Esophagus squamous epithelium (tissue), 5 donors: ENCODE measurements at regions not wholly inside any gene's neighbourhood (a gene's known extent, or its start where the extent isn't known, plus 50 kb on each side); places are given as distances from the start of the nearest gene placed in this dataset.
"Not testable (repeated sequence)": the region's sequence is repeated elsewhere in the genome, so short reads cannot be mapped to it uniquely, and the experiment has no call there.

Experiments used
- DNase-seq: peaks from one replicate; lab custom pipeline; 2025; lab: John Stamatoyannopoulos, UW
- H3K27ac ChIP-seq, 4 donors: fragments of 200-600 bp; sonication (generic); one replicate each; pipeline ENCODE4 v1.5.1; 2016 to 2019; ENCODE audit warnings: mild to moderate bottlenecking in 1 of 4
- H3K27me3 ChIP-seq, 4 donors: fragments of 200-600 bp; sonication (generic); 1 replicate in 3 of 4; 2 replicates in 1 of 4; pipeline versions ENCODE4 v1.5.1 to v1.6.0; 2017 to 2021; ENCODE audit warnings: antibody characterized with exemption in 1 of 4
- H3K36me3 ChIP-seq, 3 donors: fragments of 200-600 bp; sonication (generic); one replicate each; pipeline ENCODE4 v1.5.1; 2016 to 2019
- H3K4me1 ChIP-seq, 3 donors: fragments of 200-600 bp; sonication (generic); one replicate each; pipeline ENCODE4 v1.5.1; 2017 to 2019
- H3K4me3 ChIP-seq, 4 donors: fragments of 200-600 bp; sonication (generic); 1 replicate in 3 of 4; 2 replicates in 1 of 4; pipeline ENCODE4 v1.5.1; 2016 to 2019; ENCODE audit warnings: mild to moderate bottlenecking in 2 of 4, moderate library complexity in 1 of 4
- H3K9me3 ChIP-seq, 3 donors: fragments of 200-600 bp; sonication (generic); one replicate each; pipeline ENCODE4 v1.5.1; 2016 to 2019
- POLR2A ChIP-seq, 4 donors: fragments of 450-650 bp; IDR thresholded peaks; one replicate each; pipeline ENCODE4 v1.6.1; 2017; ENCODE audit warnings: antibody characterized with exemption in 4 of 4, mild to moderate bottlenecking in 4 of 4, moderate library complexity in 3 of 4
- WGBS, 2 donors: methylation state at CpG; one replicate each; pipeline ENCODE4 v1.1.5; 2018; 5-methylcytosine and 5-hydroxymethylcytosine counted together
- intact Hi-C: fragments of 100-400 bp; cut with DNase I; formaldehyde crosslinking; loops from one replicate; pipeline ENCODE4 v1.15.0; 2022
- TF ChIP-seq, protein P1 (sequence below), 6 experiments: fragments of 450-650 bp in 4 of 6; fragments of 200-600 bp in 2 of 6; sonication (generic) in 2 of 6; IDR thresholded peaks; one replicate each; pipeline ENCODE4 v1.5.1; 2016 to 2019; ENCODE audit warnings: antibody characterized with exemption in 6 of 6, mild to moderate bottlenecking in 4 of 6, moderate library complexity in 4 of 6
- donor health status: DM: yes; HTN: yes; CAD: no.

DNA sequence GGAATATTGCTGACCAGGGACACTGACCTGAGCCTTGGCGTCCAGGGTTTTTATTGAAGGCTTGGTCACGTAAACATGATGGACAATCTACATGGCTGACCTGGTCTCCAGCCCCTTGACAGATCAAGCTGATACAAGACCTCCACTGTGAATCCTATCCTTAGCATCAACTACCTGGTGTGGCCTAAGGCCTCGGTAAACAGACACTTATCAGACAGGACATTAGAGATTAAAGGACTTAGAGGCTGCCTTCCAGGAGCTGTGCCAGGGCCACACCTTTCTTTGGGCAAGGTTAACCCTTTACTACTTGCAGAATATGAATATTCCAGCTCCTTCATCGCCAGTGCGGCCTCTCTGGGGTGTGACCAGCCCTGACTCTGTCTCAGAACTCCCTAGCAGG is 104.9 kb upstream of the FOXA2 start:
- DNase-seq: no peak
- Histone ChIP-seq H3K27me3 (peaks cover 0 to 20% (median 0%) of the 10 kb centered on the region in 4 donors), H3K9me3 (no peaks in the 10 kb centered on the region), H3K4me1 (peaks cover 0 to 18% (median 5%) of the 10 kb centered on the region in 3 donors), H3K4me3 (no peak overlapping the region), H3K36me3 (no peaks in the 10 kb centered on the region), H3K27ac (no peak overlapping the region)
- intact Hi-C loops: no loop called here
- 59 to 73% methylated on average over 3 to 4 of the region's 5 CpGs for WGBS, 2 donors
- TF ChIP-seq, protein P1, sequence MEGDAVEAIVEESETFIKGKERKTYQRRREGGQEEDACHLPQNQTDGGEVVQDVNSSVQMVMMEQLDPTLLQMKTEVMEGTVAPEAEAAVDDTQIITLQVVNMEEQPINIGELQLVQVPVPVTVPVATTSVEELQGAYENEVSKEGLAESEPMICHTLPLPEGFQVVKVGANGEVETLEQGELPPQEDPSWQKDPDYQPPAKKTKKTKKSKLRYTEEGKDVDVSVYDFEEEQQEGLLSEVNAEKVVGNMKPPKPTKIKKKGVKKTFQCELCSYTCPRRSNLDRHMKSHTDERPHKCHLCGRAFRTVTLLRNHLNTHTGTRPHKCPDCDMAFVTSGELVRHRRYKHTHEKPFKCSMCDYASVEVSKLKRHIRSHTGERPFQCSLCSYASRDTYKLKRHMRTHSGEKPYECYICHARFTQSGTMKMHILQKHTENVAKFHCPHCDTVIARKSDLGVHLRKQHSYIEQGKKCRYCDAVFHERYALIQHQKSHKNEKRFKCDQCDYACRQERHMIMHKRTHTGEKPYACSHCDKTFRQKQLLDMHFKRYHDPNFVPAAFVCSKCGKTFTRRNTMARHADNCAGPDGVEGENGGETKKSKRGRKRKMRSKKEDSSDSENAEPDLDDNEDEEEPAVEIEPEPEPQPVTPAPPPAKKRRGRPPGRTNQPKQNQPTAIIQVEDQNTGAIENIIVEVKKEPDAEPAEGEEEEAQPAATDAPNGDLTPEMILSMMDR (IDR thresholded peaks at IDR 0.05): no peak
- no peak for TF ChIP-seq POLR2A (IDR thresholded peaks at IDR 0.05)

DNA sequence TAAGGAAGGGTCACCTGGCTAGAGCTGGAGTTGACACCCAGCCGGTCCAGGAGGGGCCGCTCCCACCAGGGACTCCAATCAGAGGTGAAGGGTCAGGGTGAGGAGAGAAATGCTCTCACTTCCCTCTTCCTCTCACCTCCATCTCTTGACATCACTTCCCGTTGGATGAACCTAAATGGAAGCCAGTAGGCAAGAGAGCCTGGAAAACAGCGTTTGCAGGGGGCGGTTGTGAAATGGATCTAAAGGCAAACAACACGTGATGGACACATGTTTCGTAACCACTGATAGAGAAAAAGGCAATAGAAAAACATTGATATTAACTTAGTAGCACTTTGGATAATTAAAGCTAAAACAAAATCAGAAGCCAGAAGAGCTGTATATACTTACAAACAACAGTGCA is 105.6 kb upstream of the FOXA2 start:
- H3K4me3 ChIP-seq: no peak overlapping the region
- peaks cover 0 to 18% (median 5%) of the 10 kb centered on the region in 3 donors for H3K4me1 ChIP-seq
- peaks cover 0 to 20% (median 0%) of the 10 kb centered on the region in 4 donors for H3K27me3 ChIP-seq
- intact Hi-C loops: loop anchor here (5.0 to 10.0 kb wide), 4 partner anchors 325 to 645 kb away; partner anchors contain the start of gene THBD
- no peaks in the 10 kb centered on the region for H3K9me3 ChIP-seq
- DNase-seq: no peak
- 81 to 86% methylated on average over 4 to 7 of the region's 7 CpGs for WGBS, 2 donors
- TF ChIP-seq, protein P1 (IDR thresholded peaks at IDR 0.05): no peak
- TF ChIP-seq POLR2A (IDR thresholded peaks at IDR 0.05): no peak
- no peaks in the 10 kb centered on the region for H3K36me3 ChIP-seq
- no peak overlapping the region for H3K27ac ChIP-seq

- H3K9me3 ChIP-seq: no peaks in the 10 kb centered on the region
- H3K4me1 ChIP-seq: peaks cover 0 to 18% (median 5%) of the 10 kb centered on the region in 3 donors
- H3K27me3 ChIP-seq: peaks cover 0 to 17% (median 0%) of the 10 kb centered on the region in 4 donors
- no peak for TF ChIP-seq POLR2A (IDR thresholded peaks at IDR 0.05)
- TF ChIP-seq, protein P1 (IDR thresholded peaks at IDR 0.05): no peak
- WGBS, 2 donors: 50 to 60% methylated on average over 1 of the region's 7 CpGs
- H3K27ac ChIP-seq: no peak overlapping the region
- no peak for DNase-seq
- no peaks in the 10 kb centered on the region for H3K36me3 ChIP-seq
- intact Hi-C loops: loop anchor here (5.0 to 10.0 kb wide), 4 partner anchors 324 to 644 kb away; partner anchors contain the start of gene THBD
- H3K4me3 ChIP-seq: no peak overlapping the region
Observed at GRCh38 chr20:22690616-22691179, 106.3 kb upstream of the FOXA2 start.

GRCh38 chr20:22691369-22692118 is 107.2 kb upstream of the FOXA2 start:
- intact Hi-C loops: loop anchor here (5.0 to 10.0 kb wide), 4 partner anchors 323 to 643 kb away; partner anchors contain the start of gene THBD
- DNase-seq: no peak
- peak overlapping the region in 1 of 4 donors; percentile 42 for H3K4me3 ChIP-seq
- peaks cover 0 to 14% (median 5%) of the 10 kb centered on the region in 3 donors for H3K4me1 ChIP-seq
- TF ChIP-seq, protein P1 (IDR thresholded peaks at IDR 0.05): peak; percentile 44 to 91 (median 86)
- no peak for TF ChIP-seq POLR2A (IDR thresholded peaks at IDR 0.05)
- no peaks in the 10 kb centered on the region for H3K9me3 ChIP-seq
- whole genome bisulfite sequencing, 2 donors: 36 to 41% methylated on average over 14 to 19 of the region's 25 CpGs
- no peaks in the 10 kb centered on the region for H3K36me3 ChIP-seq
- peaks cover 0 to 14% (median 0%) of the 10 kb centered on the region in 4 donors for H3K27me3 ChIP-seq
- peak overlapping the region in 1 of 4 donors; percentile 11 for H3K27ac ChIP-seq

GRCh38 chr20:22692119-22692475 is 107.7 kb upstream of the FOXA2 start:
- intact Hi-C loops: loop anchor here (5.0 to 10.0 kb wide), 4 partner anchors 323 to 643 kb away; partner anchors contain the start of gene THBD
- Histone ChIP-seq H3K9me3 (no peaks in the 10 kb centered on the region), H3K4me3 (peak overlapping the region in 1 of 4 donors; percentile 42), H3K27me3 (peaks cover 0 to 14% (median 0%) of the 10 kb centered on the region in 4 donors), H3K27ac (peak overlapping the region in 1 of 4 donors; percentile 11), H3K4me1 (peaks cover 0 to 14% (median 5%) of the 10 kb centered on the region in 3 donors), H3K36me3 (no peaks in the 10 kb centered on the region)
- TF ChIP-seq, protein P1 (IDR thresholded peaks at IDR 0.05): no peak
- no peak for TF ChIP-seq POLR2A (IDR thresholded peaks at IDR 0.05)
- no peak for DNase-seq
- WGBS, 2 donors: 46 to 50% methylated on average over 2 to 4 of the region's 4 CpGs

GRCh38 chr20:22692620-22693019 is 108.2 kb upstream of the FOXA2 start:
- not testable (repeated sequence) for H3K4me3 ChIP-seq, DNase-seq, H3K9me3 ChIP-seq, H3K36me3 ChIP-seq, H3K27ac ChIP-seq
- H3K27me3 ChIP-seq: peaks cover 0 to 14% (median 0%) of the 10 kb centered on the region in 4 donors
- H3K4me1 ChIP-seq: peaks cover 0 to 14% (median 5%) of the 10 kb centered on the region in 3 donors
- WGBS, 2 donors: 75 to 84% methylated on average over 5 to 6 of the region's 6 CpGs
- intact Hi-C loops: loop anchor here (5.0 to 10.0 kb wide), 4 partner anchors 322 to 642 kb away; partner anchors contain the start of gene THBD
